ENCODE measurements at regions not wholly inside any gene's neighbourhood (a gene's known extent, or its start where the extent isn't known, plus 50 kb on each side); places are given as distances from the start of the nearest gene placed in this dataset.

- no peak for TF ChIP-seq POLR2A (IDR thresholded peaks at IDR 0.05)
- no peak for TF ChIP-seq CTCF (IDR thresholded peaks at IDR 0.05)
These were observed 186.1 kb downstream of the SEMA6D start for GRCh38 chr15:47903368-47903767.
